ENCODE measurements at regions not wholly inside any gene's neighbourhood (a gene's known extent, or its start where the extent isn't known, plus 50 kb on each side); places are given as distances from the start of the nearest gene placed in this dataset.
"Not testable (repeated sequence)": the region's sequence is repeated elsewhere in the genome, so short reads cannot be mapped to it uniquely, and the experiment has no call there.

GRCh38 chr2:139550873-139551272, 770.7 kb upstream of the NXPH2 start:
- TF ChIP-seq, protein P1, sequence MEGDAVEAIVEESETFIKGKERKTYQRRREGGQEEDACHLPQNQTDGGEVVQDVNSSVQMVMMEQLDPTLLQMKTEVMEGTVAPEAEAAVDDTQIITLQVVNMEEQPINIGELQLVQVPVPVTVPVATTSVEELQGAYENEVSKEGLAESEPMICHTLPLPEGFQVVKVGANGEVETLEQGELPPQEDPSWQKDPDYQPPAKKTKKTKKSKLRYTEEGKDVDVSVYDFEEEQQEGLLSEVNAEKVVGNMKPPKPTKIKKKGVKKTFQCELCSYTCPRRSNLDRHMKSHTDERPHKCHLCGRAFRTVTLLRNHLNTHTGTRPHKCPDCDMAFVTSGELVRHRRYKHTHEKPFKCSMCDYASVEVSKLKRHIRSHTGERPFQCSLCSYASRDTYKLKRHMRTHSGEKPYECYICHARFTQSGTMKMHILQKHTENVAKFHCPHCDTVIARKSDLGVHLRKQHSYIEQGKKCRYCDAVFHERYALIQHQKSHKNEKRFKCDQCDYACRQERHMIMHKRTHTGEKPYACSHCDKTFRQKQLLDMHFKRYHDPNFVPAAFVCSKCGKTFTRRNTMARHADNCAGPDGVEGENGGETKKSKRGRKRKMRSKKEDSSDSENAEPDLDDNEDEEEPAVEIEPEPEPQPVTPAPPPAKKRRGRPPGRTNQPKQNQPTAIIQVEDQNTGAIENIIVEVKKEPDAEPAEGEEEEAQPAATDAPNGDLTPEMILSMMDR (IDR thresholded peaks at IDR 0.05; ENCODE audit: insufficient read depth, low read length), result no peak
- no peak overlapping the region for H3K4me3 ChIP-seq (ENCODE audit: low read depth, low read length)
- DNase-seq (ENCODE audit: low read depth), result no peak

GRCh38 chr2:139550341-139550740, 770.2 kb upstream of the NXPH2 start:
- DNase-seq (ENCODE audit: low read depth), result no peak
- TF ChIP-seq, protein P1 (IDR thresholded peaks at IDR 0.05; ENCODE audit: insufficient read depth, low read length), result no peak
- no peak overlapping the region for H3K4me3 ChIP-seq (ENCODE audit: low read depth, low read length)

DNA sequence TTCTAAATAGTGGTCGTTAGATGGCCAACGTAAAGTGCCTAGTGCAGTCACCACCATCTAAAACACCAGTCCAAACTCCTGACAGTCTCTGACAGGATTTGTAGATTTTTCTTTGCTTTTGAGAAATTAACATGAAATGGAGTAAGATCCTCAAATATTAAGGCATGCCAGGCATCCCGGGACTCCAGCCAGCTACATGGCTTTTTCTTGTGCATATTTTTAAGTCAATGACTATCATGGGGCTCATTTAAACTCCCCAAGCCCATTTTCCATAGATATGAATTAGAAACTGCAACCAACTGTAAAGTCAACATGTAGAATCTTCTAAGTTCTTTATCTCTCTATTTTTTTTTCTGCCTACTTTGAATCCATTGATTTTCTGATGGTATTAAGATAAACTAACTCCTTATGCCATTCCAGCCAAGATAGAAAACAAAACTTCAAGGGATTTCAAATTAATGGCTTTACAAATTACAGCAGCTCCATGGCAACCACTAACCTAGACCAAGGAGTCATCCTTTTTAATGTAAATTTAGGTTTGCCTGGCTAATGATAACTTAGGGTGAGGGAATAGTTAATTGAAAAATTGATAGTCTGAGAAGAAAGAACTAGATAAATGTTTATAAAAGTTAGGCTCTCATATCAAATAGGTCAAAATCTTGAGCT, 764.1 kb upstream of the NXPH2 start:
- TF ChIP-seq, protein P1 (IDR thresholded peaks at IDR 0.05; ENCODE audit: insufficient read depth, low read length), result no peak
- H3K4me3 ChIP-seq (ENCODE audit: low read depth, low read length), result no peak overlapping the region
- no peak for DNase-seq (ENCODE audit: low read depth)

DNA sequence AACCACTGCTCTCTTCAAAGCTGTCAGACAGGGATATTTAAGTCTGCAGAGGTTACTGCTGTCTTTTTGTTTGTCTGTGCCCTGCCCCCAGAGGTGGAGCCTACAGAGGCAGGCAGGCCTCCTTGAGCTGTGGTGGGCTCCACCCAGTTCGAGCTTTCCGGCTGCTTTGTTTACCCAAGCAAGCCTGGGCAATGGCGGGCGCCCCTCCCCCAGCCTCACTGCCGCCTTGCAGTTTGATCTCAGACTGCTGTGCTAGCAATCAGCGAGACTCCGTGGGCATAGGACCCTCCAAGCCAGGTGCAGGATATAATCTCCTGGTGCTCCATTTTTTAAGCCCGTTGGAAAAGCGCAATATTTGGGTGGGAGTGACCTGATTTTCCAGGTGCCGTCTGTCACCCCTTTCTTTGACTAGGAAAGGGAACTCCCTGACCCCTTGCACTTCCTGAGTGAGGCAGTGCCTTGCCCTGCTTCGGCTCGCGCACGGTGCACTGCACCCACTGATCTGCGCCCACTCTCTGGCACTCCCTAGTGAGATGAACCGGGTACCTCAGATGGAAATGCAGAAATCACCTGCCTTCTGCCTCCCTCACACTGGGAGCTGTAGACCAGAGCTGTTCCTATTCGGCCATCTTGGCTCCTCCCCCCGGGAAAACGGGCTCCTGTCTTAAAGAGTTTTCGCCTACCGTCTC, 758.3 kb upstream of the NXPH2 start:
- H3K4me3 ChIP-seq (ENCODE audit: low read depth, low read length); DNase-seq (ENCODE audit: low read depth): not testable (repeated sequence)

- no peak overlapping the region for H3K4me3 ChIP-seq (ENCODE audit: low read depth, low read length)
- no peak for DNase-seq (ENCODE audit: low read depth)
- TF ChIP-seq, protein P1 (IDR thresholded peaks at IDR 0.05; ENCODE audit: insufficient read depth, low read length), result no peak
Measured at GRCh38 chr2:139529080-139529479, 748.9 kb upstream of the NXPH2 start.

DNA sequence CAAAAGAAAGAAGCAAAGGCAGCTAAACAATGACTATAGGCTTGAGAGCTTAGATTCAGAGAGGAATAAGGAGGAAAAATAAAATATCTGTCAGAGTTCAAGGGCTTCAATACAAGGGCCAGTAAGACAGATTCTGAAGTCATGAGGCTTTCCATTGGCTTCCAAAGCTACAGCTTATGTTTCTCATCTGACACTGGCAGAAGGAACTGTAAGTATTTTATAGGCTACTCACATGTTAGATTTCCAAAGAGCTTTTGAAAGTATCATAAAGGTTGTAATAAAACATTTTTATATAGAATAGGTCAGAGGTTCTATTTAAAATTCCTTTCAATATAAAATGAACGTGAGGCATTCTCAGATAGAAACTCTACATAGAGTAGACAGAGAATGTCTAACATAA, 746.6 kb upstream of the NXPH2 start:
- TF ChIP-seq, protein P1 (IDR thresholded peaks at IDR 0.05; ENCODE audit: insufficient read depth, low read length), result no peak
- H3K4me3 ChIP-seq (ENCODE audit: low read depth, low read length), result no peak overlapping the region

DNA sequence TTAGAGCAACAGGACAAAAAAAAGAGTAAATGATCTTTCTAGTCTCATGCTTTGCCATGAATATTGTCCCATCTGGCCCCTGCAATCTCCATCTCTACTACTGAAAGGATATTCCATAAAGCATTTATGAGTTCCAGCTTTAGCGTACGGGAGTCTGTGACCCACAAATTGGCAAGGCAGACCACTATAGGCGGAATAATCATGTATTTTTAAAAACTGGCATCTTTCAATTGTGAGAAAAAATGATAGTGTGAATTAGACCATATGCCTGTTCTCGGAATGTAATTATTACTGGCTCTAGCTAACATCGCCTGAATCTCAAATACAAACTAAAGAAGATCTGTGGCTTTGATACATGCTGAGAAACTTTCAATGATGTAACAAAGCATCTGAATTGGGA, 738.1 kb upstream of the NXPH2 start:
- DNase-seq (ENCODE audit: low read depth), result no peak
- H3K4me3 ChIP-seq (ENCODE audit: low read depth, low read length), result no peak overlapping the region
- TF ChIP-seq, protein P1 (IDR thresholded peaks at IDR 0.05; ENCODE audit: insufficient read depth, low read length), result no peak

More for the DNA sequence above, 746.6 kb upstream of the NXPH2 start:
- DNase-seq (ENCODE audit: low read depth), result no peak
